ENCODE measurements at regions not wholly inside any gene's neighbourhood (a gene's known extent, or its start where the extent isn't known, plus 50 kb on each side); places are given as distances from the start of the nearest gene placed in this dataset.

GRCh38 chr18:5073026-5073944 is 123.8 kb downstream of the AKAIN1 start:
- TF ChIP-seq, protein P1, sequence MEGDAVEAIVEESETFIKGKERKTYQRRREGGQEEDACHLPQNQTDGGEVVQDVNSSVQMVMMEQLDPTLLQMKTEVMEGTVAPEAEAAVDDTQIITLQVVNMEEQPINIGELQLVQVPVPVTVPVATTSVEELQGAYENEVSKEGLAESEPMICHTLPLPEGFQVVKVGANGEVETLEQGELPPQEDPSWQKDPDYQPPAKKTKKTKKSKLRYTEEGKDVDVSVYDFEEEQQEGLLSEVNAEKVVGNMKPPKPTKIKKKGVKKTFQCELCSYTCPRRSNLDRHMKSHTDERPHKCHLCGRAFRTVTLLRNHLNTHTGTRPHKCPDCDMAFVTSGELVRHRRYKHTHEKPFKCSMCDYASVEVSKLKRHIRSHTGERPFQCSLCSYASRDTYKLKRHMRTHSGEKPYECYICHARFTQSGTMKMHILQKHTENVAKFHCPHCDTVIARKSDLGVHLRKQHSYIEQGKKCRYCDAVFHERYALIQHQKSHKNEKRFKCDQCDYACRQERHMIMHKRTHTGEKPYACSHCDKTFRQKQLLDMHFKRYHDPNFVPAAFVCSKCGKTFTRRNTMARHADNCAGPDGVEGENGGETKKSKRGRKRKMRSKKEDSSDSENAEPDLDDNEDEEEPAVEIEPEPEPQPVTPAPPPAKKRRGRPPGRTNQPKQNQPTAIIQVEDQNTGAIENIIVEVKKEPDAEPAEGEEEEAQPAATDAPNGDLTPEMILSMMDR (IDR thresholded peaks at IDR 0.05): no peak
- no peak for TF ChIP-seq POLR2A (IDR thresholded peaks at IDR 0.05)

All from suprapubic skin (tissue), 3 donors.